ENCODE measurements at regions not wholly inside any gene's neighbourhood (a gene's known extent, or its start where the extent isn't known, plus 50 kb on each side); places are given as distances from the start of the nearest gene placed in this dataset.

GRCh38 chr10:131011936-131012640, 299.4 kb downstream of the TCERG1L start:
- DNase-seq (ENCODE audit: low read depth, low spot score) = no peak

GRCh38 chr10:131012641-131012985, 298.9 kb downstream of the TCERG1L start:
- no peak for DNase-seq (ENCODE audit: low read depth, low spot score)

GRCh38 chr10:131013281-131013912, 298.1 kb downstream of the TCERG1L start:
- no peak for DNase-seq (ENCODE audit: low read depth, low spot score)

- DNase-seq (ENCODE audit: low read depth, low spot score) = no peak
Measured at GRCh38 chr10:131014271-131014670, 297.2 kb downstream of the TCERG1L start.

GRCh38 chr10:131015271-131015670, 296.2 kb downstream of the TCERG1L start:
- no peak for DNase-seq (ENCODE audit: low read depth, low spot score)

- DNase-seq (ENCODE audit: low read depth, low spot score) = no peak
Measured at GRCh38 chr10:131016556-131016955, 295.0 kb downstream of the TCERG1L start.

GRCh38 chr10:131017566-131018285, 293.8 kb downstream of the TCERG1L start:
- no peak for DNase-seq (ENCODE audit: low read depth, low spot score)

GRCh38 chr10:131018886-131019500, 292.5 kb downstream of the TCERG1L start:
- no peak for DNase-seq (ENCODE audit: low read depth, low spot score)

- no peak for DNase-seq (ENCODE audit: low read depth, low spot score)
Measured at GRCh38 chr10:131019696-131020095, 291.8 kb downstream of the TCERG1L start.

GRCh38 chr10:131020775-131021174, 290.7 kb downstream of the TCERG1L start:
- DNase-seq (ENCODE audit: low read depth, low spot score) = no peak

GRCh38 chr10:131021246-131021895, 290.1 kb downstream of the TCERG1L start:
- DNase-seq (ENCODE audit: low read depth, low spot score) = no peak

- DNase-seq (ENCODE audit: low read depth, low spot score) = no peak
Measured at GRCh38 chr10:131021969-131022368, 289.6 kb downstream of the TCERG1L start.

GRCh38 chr10:131022369-131022768, 289.2 kb downstream of the TCERG1L start:
- DNase-seq (ENCODE audit: low read depth, low spot score) = no peak

- no peak for DNase-seq (ENCODE audit: low read depth, low spot score)
Measured at GRCh38 chr10:131022981-131023380, 288.5 kb downstream of the TCERG1L start.

- no peak for DNase-seq (ENCODE audit: low read depth, low spot score)
Measured at GRCh38 chr10:131024259-131025131, 287.0 kb downstream of the TCERG1L start.

GRCh38 chr10:131025333-131025732, 286.2 kb downstream of the TCERG1L start:
- DNase-seq (ENCODE audit: low read depth, low spot score) = no peak

- DNase-seq (ENCODE audit: low read depth, low spot score) = no peak
Measured at GRCh38 chr10:131027256-131027655, 284.3 kb downstream of the TCERG1L start.

- DNase-seq (ENCODE audit: low read depth, low spot score) = no peak
Measured at GRCh38 chr10:131031346-131031745, 280.2 kb downstream of the TCERG1L start.

- no peak for DNase-seq (ENCODE audit: low read depth, low spot score)
Measured at GRCh38 chr10:131032329-131033165, 279.0 kb downstream of the TCERG1L start.
